DOHH2 (cell line): ENCODE measurements at regions not wholly inside any gene's neighbourhood (a gene's known extent, or its start where the extent isn't known, plus 50 kb on each side); places are given as distances from the start of the nearest gene placed in this dataset.

Experiments used
- H3F3A ChIP-seq: fragments of 200-600 bp; sonication (generic), shearing (Covaris generic); 2 replicates; pipeline ENCODE4 v1.6.0; 2016; ENCODE audit warnings: antibody characterized with exemption, mild to moderate bottlenecking; ENCODE audit not compliant: control insufficient read depth, insufficient read depth
- H3K27ac ChIP-seq: fragments of 200-600 bp; sonication (generic); 2 replicates; pipeline ENCODE4 v1.5.1; 2014; ENCODE audit warnings: low read depth, mild to moderate bottlenecking, low read length, moderate library complexity
- H3K27me3 ChIP-seq: fragments of 200-600 bp; sonication (generic); 2 replicates; pipeline ENCODE4 v1.6.1; 2014; ENCODE audit warnings: mild to moderate bottlenecking, low read length, mixed read lengths; ENCODE audit not compliant: control insufficient read depth
- H3K36me3 ChIP-seq: fragments of 200-600 bp; sonication (generic); 2 replicates; pipeline ENCODE4 v1.6.1; 2014; ENCODE audit warnings: mild to moderate bottlenecking, low read length, moderate library complexity, mixed read lengths; ENCODE audit not compliant: control insufficient read depth
- H3K4me1 ChIP-seq: fragments of 200-600 bp; sonication (generic); 2 replicates; pipeline ENCODE4 v1.6.1; 2014; ENCODE audit warnings: mild to moderate bottlenecking, low read length, mixed read lengths; ENCODE audit not compliant: control insufficient read depth
- H3K4me2 ChIP-seq: fragments of 200-600 bp; sonication (generic); 2 replicates; pipeline ENCODE4 v1.6.0; 2014; ENCODE audit warnings: mild to moderate bottlenecking, low read length, moderate library complexity
- H3K4me3 ChIP-seq: fragments of 200-600 bp; sonication (generic); 2 replicates; pipeline ENCODE4 v1.5.1; 2014; ENCODE audit warnings: mild to moderate bottlenecking, low read length, mixed read lengths
- H3K79me2 ChIP-seq: fragments of 200-600 bp; sonication (generic); 2 replicates; pipeline ENCODE4 v1.6.1; 2014; ENCODE audit warnings: mild to moderate bottlenecking, low read length, mixed read lengths; ENCODE audit not compliant: control insufficient read depth
- H3K9me2 ChIP-seq: fragments of 200-600 bp; sonication (generic); replicated peaks from 2 replicates; pipeline ENCODE4 v1.6.1; 2014; ENCODE audit warnings: mild to moderate bottlenecking, low read length, mixed read lengths; ENCODE audit not compliant: control insufficient read depth
- H3K9me3 ChIP-seq: fragments of 200-600 bp; sonication (generic); 2 replicates; pipeline ENCODE4 v1.6.1; 2014; ENCODE audit warnings: antibody characterized with exemption, low read length, mixed read lengths; ENCODE audit not compliant: control insufficient read depth, insufficient read depth
- H4K20me1 ChIP-seq: fragments of 200-600 bp; sonication (generic); 2 replicates; pipeline ENCODE4 v1.6.0; 2014; ENCODE audit warnings: low read depth, mild to moderate bottlenecking, antibody characterized with exemption, low read length, moderate library complexity; ENCODE audit not compliant: control insufficient read depth, insufficient read depth
- EZH2phosphoT487 ChIP-seq: fragments of 200-600 bp; sonication (generic); IDR thresholded peaks from 2 replicates; pipeline ENCODE4 v1.6.1; 2017; ENCODE audit warnings: borderline replicate concordance, mild to moderate bottlenecking, antibody characterized with exemption, low read length, moderate library complexity, mixed read lengths
- TF ChIP-seq, protein P1 (sequence below): fragments of 200-600 bp; sonication (generic); IDR thresholded peaks from one replicate; pipeline ENCODE4 v1.5.1; 2014; ENCODE audit warnings: antibody characterized with exemption, mild to moderate bottlenecking, low read depth, low read length; ENCODE audit not compliant: poor library complexity, severe bottlenecking

- H3K27me3 ChIP-seq, result no peaks in the 10 kb centered on the region
- H3K36me3 ChIP-seq, result no peaks in the 10 kb centered on the region
- no peak for TF ChIP-seq EZH2phosphoT487
- TF ChIP-seq, protein P1, sequence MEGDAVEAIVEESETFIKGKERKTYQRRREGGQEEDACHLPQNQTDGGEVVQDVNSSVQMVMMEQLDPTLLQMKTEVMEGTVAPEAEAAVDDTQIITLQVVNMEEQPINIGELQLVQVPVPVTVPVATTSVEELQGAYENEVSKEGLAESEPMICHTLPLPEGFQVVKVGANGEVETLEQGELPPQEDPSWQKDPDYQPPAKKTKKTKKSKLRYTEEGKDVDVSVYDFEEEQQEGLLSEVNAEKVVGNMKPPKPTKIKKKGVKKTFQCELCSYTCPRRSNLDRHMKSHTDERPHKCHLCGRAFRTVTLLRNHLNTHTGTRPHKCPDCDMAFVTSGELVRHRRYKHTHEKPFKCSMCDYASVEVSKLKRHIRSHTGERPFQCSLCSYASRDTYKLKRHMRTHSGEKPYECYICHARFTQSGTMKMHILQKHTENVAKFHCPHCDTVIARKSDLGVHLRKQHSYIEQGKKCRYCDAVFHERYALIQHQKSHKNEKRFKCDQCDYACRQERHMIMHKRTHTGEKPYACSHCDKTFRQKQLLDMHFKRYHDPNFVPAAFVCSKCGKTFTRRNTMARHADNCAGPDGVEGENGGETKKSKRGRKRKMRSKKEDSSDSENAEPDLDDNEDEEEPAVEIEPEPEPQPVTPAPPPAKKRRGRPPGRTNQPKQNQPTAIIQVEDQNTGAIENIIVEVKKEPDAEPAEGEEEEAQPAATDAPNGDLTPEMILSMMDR, result no peak
- no peaks in the 10 kb centered on the region for H3F3A ChIP-seq
- no peak overlapping the region for H3K4me3 ChIP-seq
- H3K79me2 ChIP-seq, result no peaks in the 10 kb centered on the region
- H3K4me1 ChIP-seq, result no peaks in the 10 kb centered on the region
- H3K27ac ChIP-seq, result no peak overlapping the region
- H4K20me1 ChIP-seq, result no peaks in the 10 kb centered on the region
- H3K9me2 ChIP-seq, result no peaks in the 10 kb centered on the region
- no peak overlapping the region for H3K4me2 ChIP-seq
- peaks cover 11% of the 10 kb centered on the region for H3K9me3 ChIP-seq
These were observed 119.2 kb downstream of the MYCN start for GRCh38 chr2:16059393-16060016.

- no peak overlapping the region for H3K27ac ChIP-seq
- peaks cover 11% of the 10 kb centered on the region for H3K9me3 ChIP-seq
- H3K36me3 ChIP-seq, result no peaks in the 10 kb centered on the region
- no peaks in the 10 kb centered on the region for H3F3A ChIP-seq
- H3K79me2 ChIP-seq, result no peaks in the 10 kb centered on the region
- TF ChIP-seq, protein P1, result no peak
- TF ChIP-seq EZH2phosphoT487, result no peak
- H3K4me1 ChIP-seq, result no peaks in the 10 kb centered on the region
- no peak overlapping the region for H3K4me3 ChIP-seq
- H4K20me1 ChIP-seq, result no peaks in the 10 kb centered on the region
- no peak overlapping the region for H3K4me2 ChIP-seq
- no peaks in the 10 kb centered on the region for H3K27me3 ChIP-seq
- no peaks in the 10 kb centered on the region for H3K9me2 ChIP-seq
These were observed 118.5 kb downstream of the MYCN start for GRCh38 chr2:16058747-16059358.

GRCh38 chr2:16058256-16058655, 117.9 kb downstream of the MYCN start:
- Histone ChIP-seq H3K79me2 (no peaks in the 10 kb centered on the region), H3K27me3 (no peaks in the 10 kb centered on the region), H3K4me1 (no peaks in the 10 kb centered on the region), H3K4me2 (no peak overlapping the region), H3K4me3 (no peak overlapping the region), H3K9me3 (peaks cover 7% of the 10 kb centered on the region), H3K27ac (no peak overlapping the region), H4K20me1 (no peaks in the 10 kb centered on the region), H3K36me3 (no peaks in the 10 kb centered on the region), H3F3A (no peaks in the 10 kb centered on the region), H3K9me2 (no peaks in the 10 kb centered on the region)
- no peak for TF ChIP-seq EZH2phosphoT487
- TF ChIP-seq, protein P1, result no peak
